HepG2 (cell line): ENCODE measurements at regions not wholly inside any gene's neighbourhood (a gene's known extent, or its start where the extent isn't known, plus 50 kb on each side); places are given as distances from the start of the nearest gene placed in this dataset.
A peak's percentile ranks its signal among the peaks of the same experiment; 100 is the strongest.

Source experiments
- ATF4 ChIP-seq, 2 experiments: fragments of 450-650 bp in 1 of 2; sonication (generic) in 1 of 2; formaldehyde crosslinking; IDR thresholded peaks; 2 replicates each; pipeline versions ENCODE4 v1.5.0 to v1.8.0; 2020 to 2022; ENCODE audit warnings: mild to moderate bottlenecking in 1 of 2, missing genetic modification reagents in 1 of 2
- FOXM1 ChIP-seq: sonication (generic); formaldehyde crosslinking; IDR thresholded peaks from 2 replicates; pipeline ENCODE4 v1.5.0; 2020; ENCODE audit warnings: missing genetic modification reagents
- FOXP4 ChIP-seq: sonication (generic); formaldehyde crosslinking; IDR thresholded peaks from 2 replicates; pipeline ENCODE4 v1.4.0; 2020; ENCODE audit warnings: missing genetic modification reagents
- JUN ChIP-seq: sonication (generic); formaldehyde crosslinking; IDR thresholded peaks from 2 replicates; pipeline ENCODE4 v1.4.0; 2020; ENCODE audit warnings: mild to moderate bottlenecking, missing genetic modification reagents
- KMT2A ChIP-seq: sonication (generic); formaldehyde crosslinking; IDR thresholded peaks from 2 replicates; pipeline ENCODE4 v1.4.0; 2020; ENCODE audit warnings: missing genetic modification reagents
- MLXIP ChIP-seq: sonication (generic); formaldehyde crosslinking; IDR thresholded peaks from 2 replicates; pipeline ENCODE4 v1.9.0; 2021; ENCODE audit warnings: missing genetic modification reagents, borderline replicate concordance
- PTBP1 ChIP-seq: fragments of 200-400 bp; formaldehyde crosslinking; IDR thresholded peaks from 2 replicates; pipeline ENCODE4 v1.6.1; 2018; ENCODE audit warnings: low read length, low read depth; ENCODE audit not compliant: poor library complexity, severe bottlenecking
- SMAD1 ChIP-seq: sonication (generic); formaldehyde crosslinking; IDR thresholded peaks from 2 replicates; pipeline ENCODE4 v1.4.0; 2020; ENCODE audit warnings: missing genetic modification reagents, low read depth, mild to moderate bottlenecking, borderline replicate concordance
- TFDP1 ChIP-seq: IDR thresholded peaks from 2 replicates; pipeline ENCODE4 v1.6.1; 2016; ENCODE audit warnings: missing compliant biosample characterization, missing genetic modification reagents, borderline replicate concordance
- ZBTB2 ChIP-seq: sonication (generic); formaldehyde crosslinking; IDR thresholded peaks from 2 replicates; pipeline ENCODE4 v1.8.0; 2022; ENCODE audit warnings: low read depth, missing genetic modification reagents
- ZBTB34 ChIP-seq: sonication (generic); formaldehyde crosslinking; IDR thresholded peaks from 2 replicates; pipeline ENCODE4 v1.8.0; 2022; ENCODE audit warnings: mild to moderate bottlenecking, missing genetic modification reagents
- ZIK1 ChIP-seq: sonication (generic); formaldehyde crosslinking; IDR thresholded peaks from 2 replicates; pipeline ENCODE4 v1.5.0; 2020; ENCODE audit warnings: mild to moderate bottlenecking, low read depth, missing genetic modification reagents, borderline replicate concordance
- ZNF607 ChIP-seq: sonication (generic); formaldehyde crosslinking; IDR thresholded peaks from 2 replicates; pipeline ENCODE4 v1.5.1; 2020; ENCODE audit warnings: missing genetic modification reagents, mild to moderate bottlenecking, borderline replicate concordance
- ZNF879 ChIP-seq: sonication (generic); formaldehyde crosslinking; IDR thresholded peaks from 2 replicates; pipeline ENCODE4 v1.8.1; 2023; ENCODE audit warnings: missing genetic modification reagents

GRCh38 chr10:4663162-4663992 lies 162.6 kb upstream of the AKR1E2 start (continued):
- TF ChIP-seq ZIK1 (CRISPR knock-in tag) (no peak), FOXM1 (no peak), MLXIP (CRISPR knock-in tag) (no peak), ZNF607 (CRISPR knock-in tag) (no peak), KMT2A (no peak), ZBTB2 (CRISPR knock-in tag) (no peak), ATF4 (CRISPR knock-in tag; IDR thresholded peaks at IDR 0.05) (peak in 1 of 2 experiments; percentile 68; a peak in 2 of 4 replicates), FOXP4 (peak; percentile 69), TFDP1 (no peak), ZNF879 (CRISPR knock-in tag) (no peak), PTBP1 (no peak), JUN (CRISPR knock-in tag) (peak; percentile 75; the same call in 1 of the 2 replicates), ZBTB34 (CRISPR knock-in tag) (no peak), SMAD1 (CRISPR knock-in tag) (no peak)
- TF ChIP-seq, all 625 proteins: peak for 66
